GM19240 (cell line): ENCODE measurements at regions not wholly inside any gene's neighbourhood (a gene's known extent, or its start where the extent isn't known, plus 50 kb on each side); places are given as distances from the start of the nearest gene placed in this dataset.

Source experiments
- DNase-seq: peaks from one replicate; pipeline ENCODE4 v3.0.0; 2011; ENCODE audit warnings: low spot score; ENCODE audit not compliant: insufficient read length

DNA sequence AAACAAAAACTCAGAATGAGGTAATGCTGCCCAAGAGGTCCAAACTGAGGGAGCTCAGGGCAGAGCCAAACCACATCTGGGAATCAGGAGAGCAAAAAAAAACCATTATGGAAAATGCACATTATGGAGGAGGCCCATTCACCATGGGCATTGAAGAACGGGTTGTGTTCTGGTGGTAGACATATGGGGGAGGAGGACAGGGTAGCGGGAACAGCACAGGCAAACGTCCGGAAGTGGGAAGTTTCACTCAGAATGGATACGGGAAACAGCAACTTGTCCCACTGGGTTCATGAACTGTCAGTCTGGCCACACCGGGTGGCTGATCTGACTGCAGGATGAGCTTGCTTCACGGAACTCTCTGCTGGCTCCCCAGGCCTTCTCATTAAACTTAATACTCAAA is 139.7 kb downstream of the RRAGC start:
- DNase-seq = no peak

DNA sequence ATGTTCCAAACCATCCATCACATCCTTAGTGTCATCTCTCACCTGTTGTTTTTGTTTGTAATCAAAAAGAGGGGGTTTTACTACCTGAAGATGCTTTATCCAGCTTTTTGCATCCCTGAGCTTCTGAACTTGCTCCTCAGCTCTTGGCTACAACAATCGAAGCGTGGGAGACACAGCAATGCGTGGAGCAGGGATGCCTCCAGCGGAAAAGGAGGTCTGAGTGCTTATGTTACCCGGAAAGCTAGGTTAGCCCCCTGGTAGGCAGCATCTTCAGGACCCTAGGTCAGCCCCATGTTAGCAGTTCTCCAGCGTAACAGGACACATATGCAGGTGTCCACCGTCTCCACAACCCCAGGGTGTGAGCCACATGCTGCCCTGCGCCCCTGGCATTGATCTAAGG is 141.5 kb downstream of the RRAGC start:
- DNase-seq = no peak

DNA sequence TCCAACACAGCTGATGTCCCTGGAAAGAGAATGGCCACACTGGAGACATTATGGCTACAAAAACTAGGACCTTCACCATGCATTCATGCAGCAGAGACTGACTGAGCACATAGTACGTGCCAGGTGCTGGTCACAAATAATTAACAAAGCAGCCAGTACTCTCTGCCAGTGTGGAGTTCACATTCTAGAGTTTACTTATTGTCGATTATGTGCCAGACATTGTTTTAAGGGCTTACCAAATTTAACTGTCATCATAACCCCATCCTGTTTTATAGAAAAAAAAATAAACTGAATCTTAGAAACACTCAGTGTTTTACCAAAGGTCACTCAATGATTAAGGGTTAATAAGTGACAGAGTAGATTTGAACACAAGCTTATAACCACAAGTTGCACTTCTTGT is 143.3 kb downstream of the RRAGC start:
- DNase-seq = no peak

DNA sequence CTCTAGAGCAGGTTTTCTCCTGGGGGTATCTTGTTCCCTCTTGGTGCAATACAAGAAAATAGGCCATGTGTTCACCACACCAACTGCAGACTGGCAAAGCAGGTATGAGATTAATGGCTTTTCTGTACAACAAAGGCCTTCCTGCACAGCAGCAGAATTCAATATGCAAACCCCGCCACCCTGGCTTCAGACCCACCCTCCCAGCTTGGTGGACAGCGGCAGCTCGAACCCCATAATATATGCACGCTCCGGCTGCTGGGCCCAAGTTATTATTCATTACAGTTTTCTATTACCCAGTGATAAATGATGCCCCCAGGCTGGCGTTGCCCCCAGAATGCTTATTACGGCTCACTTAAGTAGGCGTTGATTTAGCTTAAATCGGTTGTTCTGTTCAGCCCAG is 144.2 kb downstream of the RRAGC start:
- no peak for DNase-seq

DNA sequence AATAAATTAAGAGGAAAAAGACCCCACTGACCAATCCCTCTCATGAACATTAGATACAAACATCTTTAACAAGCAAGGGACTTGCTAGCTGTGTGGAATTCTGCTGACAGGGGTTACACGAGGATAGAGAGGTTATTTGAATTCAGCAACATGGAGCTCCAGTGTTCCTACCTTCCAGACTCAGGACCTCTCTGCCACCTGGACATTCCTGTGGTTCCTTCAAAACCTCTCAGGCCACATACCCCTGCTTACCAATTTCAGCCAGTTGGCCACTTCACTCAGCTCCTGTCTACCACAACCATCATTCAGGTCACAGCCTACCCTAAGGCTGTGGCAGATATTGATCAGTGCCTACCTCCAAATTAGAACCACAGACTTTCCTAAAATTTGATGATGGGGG is 147.5 kb downstream of the RRAGC start:
- DNase-seq = no peak

DNA sequence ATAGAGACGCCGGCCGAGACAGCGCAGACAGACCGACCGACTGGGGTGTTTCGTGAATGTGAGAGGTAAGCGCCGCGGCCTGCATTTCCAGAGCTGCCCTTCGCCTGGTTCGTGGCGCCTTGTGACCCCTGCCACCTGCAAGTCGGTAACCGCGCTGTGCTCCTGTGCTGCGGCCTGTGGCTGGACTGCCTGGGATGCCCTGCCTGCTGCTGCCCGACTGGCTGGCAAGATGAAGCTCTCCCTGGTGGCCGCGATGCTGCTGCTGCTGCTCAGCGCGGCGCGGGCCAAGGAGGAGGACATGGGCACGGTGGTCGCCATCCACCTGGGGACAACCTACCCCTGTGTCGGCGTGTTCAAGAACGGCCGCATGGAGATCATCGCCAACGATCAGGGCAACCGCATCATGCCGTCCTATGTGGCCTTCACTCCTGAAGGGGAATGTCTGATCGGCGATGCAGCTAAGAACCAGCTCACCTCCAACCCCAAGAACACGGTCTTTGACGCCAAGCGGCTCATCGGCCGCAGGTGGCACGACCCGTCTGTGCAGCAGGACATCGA is 150.8 kb downstream of the RRAGC start:
- no peak for DNase-seq

DNA sequence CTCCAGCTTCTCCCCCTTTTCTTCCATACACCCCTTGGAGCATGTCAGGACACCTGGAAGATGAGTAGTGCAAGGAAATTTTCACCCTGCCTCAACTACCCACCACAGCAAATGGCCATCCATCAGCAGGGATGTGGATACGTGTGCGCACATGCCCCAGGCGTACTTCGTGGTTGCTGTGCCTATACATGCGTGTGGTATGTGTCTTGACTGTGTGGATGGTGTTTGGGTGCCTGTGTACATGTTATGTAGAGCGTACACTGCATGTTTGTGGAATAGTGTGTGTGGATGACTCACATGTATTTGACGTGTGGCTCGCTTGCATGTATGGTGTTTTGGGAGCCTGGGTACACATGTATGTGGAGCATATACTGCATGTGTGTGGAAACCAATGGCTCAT is 158.5 kb downstream of the RRAGC start:
- no peak for DNase-seq

DNA sequence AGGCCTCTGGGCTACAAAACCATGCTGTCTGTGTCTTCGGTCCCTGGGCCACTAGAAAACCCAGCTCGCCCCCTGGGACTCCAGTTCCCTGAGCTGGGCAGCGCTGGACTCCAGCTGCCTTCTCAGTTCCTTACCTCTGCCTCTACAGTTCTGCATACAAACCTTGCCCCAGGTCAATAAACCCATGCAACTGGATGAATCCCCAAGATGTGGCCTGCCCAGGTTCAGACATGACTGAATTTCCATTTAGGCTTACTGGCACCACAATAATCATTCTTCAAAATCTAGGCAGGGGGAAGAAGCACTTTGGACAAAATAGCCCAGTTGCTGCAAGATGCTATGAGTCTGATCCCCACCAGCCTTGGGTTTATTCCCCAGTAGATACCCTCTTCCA is 159.5 kb downstream of the RRAGC start:
- DNase-seq = no peak

DNA sequence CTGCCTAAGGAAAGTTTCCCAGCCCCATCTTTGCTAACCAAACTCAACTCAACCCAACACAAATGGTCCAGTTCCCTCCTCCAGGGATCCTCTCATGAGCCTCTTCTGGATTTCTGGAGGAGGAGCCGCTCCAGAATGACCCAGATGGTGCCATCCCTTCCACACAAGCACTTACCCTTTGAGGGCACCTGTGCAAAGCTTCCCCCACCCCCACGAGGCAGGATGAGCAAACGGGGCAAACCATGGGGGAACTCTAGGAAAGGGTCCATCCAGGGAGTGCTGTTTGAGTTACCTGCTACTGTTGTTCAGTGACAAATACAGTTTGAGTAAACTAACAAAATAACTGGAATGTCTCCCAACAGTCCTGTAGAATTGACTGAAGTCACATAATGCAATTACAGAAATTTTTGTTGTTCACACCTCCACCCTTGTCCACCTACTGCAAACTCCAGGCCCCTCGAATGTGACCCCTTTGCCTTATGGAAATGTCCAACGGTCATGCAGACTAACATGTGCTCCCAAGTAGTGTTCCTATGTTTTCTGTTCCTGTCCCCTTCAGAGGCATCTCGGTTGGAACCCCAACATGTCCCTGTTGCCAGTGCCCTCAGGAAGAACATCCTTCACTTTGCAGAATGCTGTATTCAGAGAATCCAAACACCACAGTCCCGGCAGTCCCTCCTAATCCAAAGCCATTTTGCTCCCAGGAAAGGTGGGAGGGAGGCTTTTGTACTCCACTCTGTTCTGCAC is 160.1 kb downstream of the RRAGC start:
- no peak for DNase-seq

DNA sequence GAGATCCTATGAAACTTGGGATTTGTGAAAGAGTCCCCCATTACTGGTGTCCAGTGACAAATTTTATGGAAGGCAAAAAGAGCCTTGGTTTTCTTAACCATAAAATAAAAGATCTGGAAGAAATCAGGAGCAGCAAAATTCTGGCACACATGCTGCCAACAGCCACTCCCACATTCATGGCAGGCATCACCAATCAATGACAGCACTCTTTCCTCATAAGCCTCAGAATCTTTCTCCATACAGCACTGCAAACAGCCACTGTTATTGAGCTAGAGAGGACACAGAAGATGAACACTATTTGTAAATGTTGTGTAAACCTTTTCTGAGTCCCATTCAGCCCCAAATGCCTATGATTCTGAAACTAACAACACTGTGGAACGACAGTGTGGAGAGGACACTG is 162.2 kb downstream of the RRAGC start:
- no peak for DNase-seq

DNA sequence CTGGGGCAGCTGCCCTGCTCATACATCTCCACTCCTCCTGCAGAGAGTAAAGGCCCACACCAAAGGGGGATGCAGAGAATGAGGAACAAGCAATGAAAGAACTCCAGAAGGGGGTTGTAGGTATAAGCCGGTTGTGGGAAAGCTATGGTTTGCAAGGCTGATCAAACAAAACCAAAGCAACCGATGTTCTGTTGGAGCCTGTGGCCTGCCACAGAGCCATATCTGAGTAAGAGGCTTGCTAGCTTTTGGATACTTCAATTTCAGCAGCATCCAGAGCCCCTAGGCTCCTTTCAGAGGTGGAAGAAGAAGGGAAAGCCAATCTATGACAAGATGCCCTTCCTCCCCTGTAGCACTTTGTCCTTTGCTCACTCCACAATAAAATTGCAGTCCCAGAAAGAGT is 163.2 kb downstream of the RRAGC start:
- no peak for DNase-seq

DNA sequence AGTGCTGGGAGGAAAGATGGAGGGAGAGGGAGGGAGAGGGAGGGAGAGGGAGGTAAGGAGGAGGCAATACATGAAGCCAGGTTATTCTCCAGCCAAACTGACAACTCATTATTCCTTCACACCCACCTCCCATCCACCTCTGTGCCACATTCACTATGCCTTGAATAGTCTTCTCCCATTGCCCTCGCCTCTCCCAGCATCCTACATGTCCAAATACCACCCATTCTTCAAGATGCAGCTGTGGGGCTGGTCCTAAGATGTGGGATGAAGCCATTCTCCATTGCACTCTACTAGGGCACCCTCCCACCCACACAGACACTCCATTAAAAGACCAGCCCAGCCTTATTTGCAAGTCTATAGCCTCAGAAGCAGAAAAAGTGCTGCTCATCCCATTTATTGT is 165.8 kb downstream of the RRAGC start:
- DNase-seq = no peak

DNA sequence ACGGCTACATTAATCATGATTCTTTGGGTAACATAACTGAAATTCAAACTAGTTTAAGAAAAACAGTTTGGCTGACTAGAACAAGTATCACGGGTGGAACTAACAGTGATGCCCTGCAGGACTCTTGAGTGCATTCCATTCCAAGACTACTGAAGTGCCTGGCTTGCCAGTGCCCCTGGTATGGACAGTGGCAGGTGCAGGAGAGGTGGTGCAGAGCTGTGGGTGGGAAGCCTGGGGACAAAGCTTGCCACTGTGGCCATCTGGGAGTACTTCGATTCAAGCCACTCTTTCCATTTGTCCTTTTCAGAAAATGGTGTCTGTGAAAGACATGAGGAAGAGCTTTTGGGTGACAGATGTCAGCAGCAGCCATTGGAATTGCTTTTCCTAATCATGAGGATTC is 166.5 kb downstream of the RRAGC start:
- DNase-seq = no peak

DNA sequence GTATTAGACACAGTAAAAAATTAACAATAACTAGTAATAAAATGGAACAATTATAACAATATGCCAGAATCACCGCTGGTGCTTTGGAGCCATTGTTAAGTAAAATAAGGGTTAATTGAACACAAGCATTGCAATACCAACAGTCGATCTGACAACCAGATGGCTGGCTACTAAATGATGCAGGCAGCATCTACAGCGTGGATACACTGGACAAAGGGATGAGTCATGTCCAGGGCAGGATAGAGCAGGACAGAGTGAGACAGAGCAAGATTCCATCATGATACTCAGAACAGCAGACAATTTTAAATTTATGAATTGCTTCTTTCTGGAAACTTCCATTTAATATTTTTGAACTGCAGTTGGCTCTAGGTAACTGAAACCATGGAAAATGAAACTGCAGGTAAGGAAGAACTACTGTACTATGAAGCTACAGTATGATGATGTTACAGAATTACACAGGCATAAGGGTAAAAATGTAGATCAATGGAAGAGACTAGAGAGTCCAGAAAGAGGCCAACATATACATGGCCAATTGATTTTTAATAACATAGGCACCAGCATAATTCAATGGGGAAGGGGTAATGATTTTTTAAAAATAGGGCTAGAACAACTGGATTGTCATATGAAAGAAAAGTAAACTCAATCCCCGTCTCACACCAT is 168.7 kb downstream of the RRAGC start:
- DNase-seq = no peak

DNA sequence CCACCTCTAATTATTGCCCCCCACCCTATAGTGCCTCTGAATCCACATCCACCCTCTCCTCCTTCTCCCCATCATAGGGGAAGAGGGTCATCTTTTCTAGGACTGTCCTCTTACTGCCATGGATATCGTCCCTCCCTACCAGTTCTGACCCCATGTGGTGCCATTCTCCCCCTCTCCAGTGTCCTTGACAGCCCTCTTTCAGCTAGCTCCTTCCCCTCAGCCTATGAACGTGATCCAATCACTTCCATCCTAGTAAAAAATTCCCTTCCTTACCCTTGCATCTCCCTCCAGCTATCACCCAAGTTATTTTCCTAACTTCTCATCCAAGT is 172.7 kb downstream of the RRAGC start:
- DNase-seq = no peak

DNA sequence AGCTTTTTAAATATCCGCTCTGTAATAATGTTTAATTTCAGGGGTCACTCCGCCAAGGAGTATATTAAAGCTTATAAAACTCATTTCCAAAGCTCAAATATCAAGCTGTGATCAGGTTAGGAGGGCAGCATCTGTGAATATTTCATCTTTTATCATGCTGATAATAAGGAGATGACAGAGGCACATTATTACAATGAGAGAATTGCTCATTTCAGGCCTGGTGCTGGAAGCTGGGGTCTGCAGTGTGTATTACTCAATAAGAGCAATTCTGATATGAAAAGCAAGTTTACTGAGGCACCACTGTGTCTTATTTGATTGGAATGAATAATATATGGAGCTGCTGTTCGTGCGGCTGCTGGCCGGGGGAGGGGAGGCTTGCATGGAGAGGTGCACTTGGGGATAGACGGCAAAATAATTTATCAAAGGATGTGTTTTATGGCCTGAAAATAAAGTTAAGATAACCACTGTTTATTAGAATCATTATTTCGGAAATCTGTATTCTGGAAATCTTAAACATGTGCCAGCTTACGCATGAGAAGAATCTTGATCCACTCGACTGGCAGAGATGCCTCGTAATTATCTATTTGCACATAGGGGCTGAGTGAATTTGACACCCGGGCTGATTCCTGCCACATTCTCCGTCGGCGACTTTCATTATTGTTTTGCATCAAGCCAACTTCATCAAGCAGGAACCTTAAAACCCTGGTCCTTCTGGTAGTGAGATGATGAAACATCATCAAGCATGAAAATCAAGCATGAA is 173.2 kb downstream of the RRAGC start:
- DNase-seq = no peak

DNA sequence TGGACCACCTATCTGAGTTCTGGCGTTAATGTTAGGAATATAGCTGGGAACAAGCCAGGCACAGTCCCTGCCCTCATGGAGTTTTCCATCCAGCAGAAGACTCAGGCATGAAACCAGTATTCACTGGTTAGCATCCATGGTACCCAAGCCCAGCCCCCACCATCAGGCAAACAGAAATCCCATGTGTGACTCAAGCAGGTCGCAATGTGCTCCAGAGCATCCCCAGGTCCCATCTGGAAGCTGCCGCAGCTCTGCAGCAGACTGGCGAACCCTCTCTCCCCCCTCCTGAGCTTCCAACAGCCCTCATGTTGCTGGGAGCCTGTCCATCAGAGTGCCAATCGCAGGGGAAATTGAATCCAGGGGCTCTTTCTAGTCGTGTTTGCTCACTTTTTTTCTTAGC is 174.2 kb downstream of the RRAGC start:
- no peak for DNase-seq

DNA sequence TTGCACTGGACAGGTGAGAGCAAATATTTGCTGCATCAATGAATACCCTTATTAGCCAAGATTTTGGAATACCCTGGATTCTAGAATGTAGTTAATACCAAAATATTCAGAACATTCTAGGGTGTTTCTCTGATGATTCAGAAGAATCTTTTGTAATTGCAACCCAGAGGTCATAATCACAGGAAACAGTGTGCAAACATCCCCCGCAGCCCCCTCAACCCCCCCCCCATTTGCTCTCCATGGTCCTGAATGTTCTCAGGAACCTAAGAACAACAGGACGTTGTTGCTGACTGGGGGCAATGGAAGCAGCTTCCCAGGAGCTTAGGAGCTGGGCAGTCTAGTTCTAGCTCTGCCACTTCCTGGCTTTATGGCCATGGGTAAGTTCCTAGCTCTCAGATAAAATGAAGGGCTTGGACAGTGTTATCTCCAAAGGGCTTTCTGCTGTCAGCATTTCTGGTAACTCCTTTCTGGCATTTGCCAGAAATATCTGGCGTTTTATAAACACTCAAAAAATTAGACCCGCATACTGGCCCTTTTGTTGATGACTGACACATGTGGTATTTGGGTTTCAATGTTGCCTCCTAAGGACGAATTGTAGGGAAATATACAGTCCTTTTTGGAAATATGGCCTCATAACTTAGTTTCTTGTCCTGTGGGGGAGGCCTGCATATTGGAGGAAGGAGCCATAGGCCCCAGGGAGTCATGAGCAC is 178.6 kb downstream of the RRAGC start:
- no peak for DNase-seq

DNA sequence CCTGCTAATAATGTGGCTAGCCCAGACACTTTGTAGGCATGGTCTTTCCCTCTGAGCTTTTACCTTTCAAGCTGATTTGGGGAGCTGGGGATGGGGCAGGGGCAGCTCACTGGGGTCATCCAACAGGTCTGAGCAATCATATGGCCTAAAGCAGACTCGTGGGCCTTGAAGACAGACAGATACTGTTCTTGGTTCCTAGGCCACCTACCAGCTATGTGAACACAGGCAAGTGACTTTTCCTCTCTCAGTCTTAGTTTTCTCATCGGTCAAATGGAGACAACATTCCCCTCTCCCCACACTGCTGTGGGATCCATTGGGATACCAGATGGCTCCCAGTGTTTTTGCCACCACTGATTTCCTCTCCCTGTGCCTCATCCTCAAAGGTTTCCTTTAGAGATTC is 181.8 kb downstream of the RRAGC start:
- no peak for DNase-seq

DNA sequence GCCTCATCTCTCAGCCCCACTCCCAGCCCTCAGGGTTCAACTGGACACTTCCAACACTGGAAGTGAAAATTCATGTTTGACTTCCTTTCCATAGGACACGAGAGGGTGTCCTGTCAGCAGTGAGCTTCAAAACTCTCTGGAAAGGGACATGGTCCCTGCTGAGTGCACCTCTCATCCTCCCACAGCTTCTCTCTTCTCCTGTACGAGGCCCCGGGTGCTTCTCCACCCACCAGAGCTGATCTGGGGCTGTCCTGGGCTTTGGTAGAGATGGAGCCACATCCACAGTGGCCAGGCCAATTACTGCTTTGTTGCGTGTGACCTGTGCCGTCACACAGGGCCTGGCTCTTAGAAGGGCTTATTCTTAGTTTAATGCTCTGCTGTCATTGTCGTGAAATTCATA is 182.3 kb downstream of the RRAGC start:
- DNase-seq = no peak

DNA sequence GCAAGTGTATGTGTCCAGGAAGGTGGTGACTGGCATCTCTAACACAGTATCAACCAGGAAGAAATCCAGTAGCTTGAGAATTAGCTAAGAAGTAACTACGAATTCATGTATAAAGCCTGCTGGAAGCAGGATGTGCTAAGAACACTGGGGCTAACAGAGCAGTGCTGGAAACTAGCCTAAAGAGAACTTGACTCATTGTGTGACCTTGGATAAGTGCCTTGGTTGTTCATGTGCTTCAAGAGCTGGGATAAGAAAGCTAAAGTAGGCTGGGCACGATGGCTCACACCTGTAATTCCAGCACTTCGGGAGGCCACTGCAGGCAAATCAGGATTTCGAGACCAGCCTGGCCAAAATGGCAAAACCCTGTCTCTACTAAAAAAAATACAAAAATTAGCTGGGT is 186.9 kb downstream of the RRAGC start:
- no peak for DNase-seq

DNA sequence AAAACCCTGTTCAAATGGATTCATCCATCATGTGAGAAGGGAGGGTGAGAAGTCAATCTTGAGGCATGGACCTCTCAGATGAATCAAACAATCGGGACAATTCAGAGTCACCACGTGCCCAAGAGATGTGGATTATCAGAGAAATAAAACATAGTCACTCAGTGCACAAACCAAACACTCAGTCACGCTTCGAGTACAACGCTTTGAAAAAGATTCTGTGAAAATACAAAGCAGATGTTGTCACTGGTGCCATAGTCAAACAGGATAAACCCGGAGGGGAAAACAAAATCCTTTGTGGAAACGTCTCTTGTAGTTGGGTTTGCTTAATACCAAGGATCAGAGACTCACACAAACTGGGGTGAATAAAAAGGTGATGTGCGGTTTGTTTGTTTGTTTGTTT is 188.4 kb downstream of the RRAGC start:
- DNase-seq = no peak
